Liver (tissue), 8 donors: ENCODE measurements at regions not wholly inside any gene's neighbourhood (a gene's known extent, or its start where the extent isn't known, plus 50 kb on each side); places are given as distances from the start of the nearest gene placed in this dataset.

Source experiments
- DNase-seq: peaks from one replicate; pipeline ENCODE4 v3.0.0-alpha.2; 2017; ENCODE audit warnings: low spot score
- H3K27ac ChIP-seq, 2 donors: one replicate each; pipeline ENCODE4 v1.7.0; 2013; ENCODE audit warnings: inconsistent platforms in 2 of 2, low read length in 2 of 2, control low read depth in 1 of 2, low read depth in 1 of 2, mild to moderate bottlenecking in 1 of 2
- H3K27me3 ChIP-seq, 4 donors: one replicate each; pipeline versions ENCODE4 v1.6.1 to v1.7.0; 2013; ENCODE audit warnings: low read length in 3 of 4, inconsistent platforms in 1 of 4, mild to moderate bottlenecking in 1 of 4, moderate library complexity in 1 of 4; ENCODE audit not compliant: control insufficient read depth in 4 of 4, insufficient read depth in 4 of 4
- H3K36me3 ChIP-seq, 4 donors: one replicate each; pipeline versions ENCODE4 v1.6.1 to v1.7.0; 2013; ENCODE audit warnings: low read length in 3 of 4, mild to moderate bottlenecking in 3 of 4, low read depth in 1 of 4, moderate library complexity in 1 of 4; ENCODE audit not compliant: control insufficient read depth in 4 of 4, insufficient read depth in 3 of 4
- H3K4me1 ChIP-seq, 4 donors: one replicate each; pipeline versions ENCODE4 v1.6.1 to v1.7.0; 2013; ENCODE audit warnings: low read length in 3 of 4, mild to moderate bottlenecking in 3 of 4, moderate library complexity in 1 of 4; ENCODE audit not compliant: control insufficient read depth in 4 of 4, insufficient read depth in 4 of 4
- H3K4me3 ChIP-seq, 3 donors: one replicate each; pipeline versions ENCODE4 v1.6.1 to v1.7.0; 2013; ENCODE audit warnings: low read length in 3 of 3, control low read depth in 1 of 3, low read depth in 1 of 3, mild to moderate bottlenecking in 1 of 3
- H3K9ac ChIP-seq, 2 donors: one replicate each; pipeline ENCODE4 v1.7.0; 2013; ENCODE audit warnings: low read length in 2 of 2, mild to moderate bottlenecking in 2 of 2, moderate library complexity in 2 of 2, control low read depth in 1 of 2, low read depth in 1 of 2
- H3K9me3 ChIP-seq, 4 donors: one replicate each; pipeline versions ENCODE4 v1.6.1 to v1.7.0; 2013; ENCODE audit warnings: low read length in 3 of 4; ENCODE audit not compliant: control insufficient read depth in 4 of 4
- CTCF ChIP-seq: fragments of 150-350 bp; IDR thresholded peaks from 2 replicates; pipeline ENCODE4 v1.5.1; 2017; ENCODE audit warnings: improper control_type of control experiment, low read depth, low read length; ENCODE audit not compliant: missing input control
- EGR1 ChIP-seq, 2 donors: IDR thresholded peaks; 2 replicates each; pipeline ENCODE4 v1.6.1; 2016 to 2018; ENCODE audit warnings: antibody characterized with exemption in 2 of 2, low read depth in 2 of 2
- FOXA1 ChIP-seq: IDR thresholded peaks from 2 replicates; pipeline ENCODE4 v1.6.1; 2016; ENCODE audit warnings: antibody characterized with exemption
- FOXA2 ChIP-seq: IDR thresholded peaks from 2 replicates; pipeline ENCODE4 v1.6.1; 2016; ENCODE audit warnings: antibody characterized with exemption
- GABPA ChIP-seq, 2 donors: IDR thresholded peaks in 1 of 2; conservative IDR thresholded peaks in 1 of 2; 2 replicates each; pipeline ENCODE4 v1.6.1; 2016; ENCODE audit warnings: antibody characterized with exemption in 2 of 2, mild to moderate bottlenecking in 1 of 2, moderate library complexity in 1 of 2
- HNF4A ChIP-seq, 2 donors: conservative IDR thresholded peaks; 2 replicates each; pipeline ENCODE4 v1.6.1; 2016; ENCODE audit warnings: antibody characterized with exemption in 2 of 2, mild to moderate bottlenecking in 2 of 2
- HNF4G ChIP-seq: IDR thresholded peaks from 2 replicates; pipeline ENCODE4 v1.6.1; 2016; ENCODE audit warnings: antibody characterized with exemption
- JUND ChIP-seq, 2 donors: IDR thresholded peaks; 2 replicates each; pipeline ENCODE4 v1.6.1; 2016; ENCODE audit warnings: antibody characterized with exemption in 2 of 2
- NR2F2 ChIP-seq: IDR thresholded peaks from 2 replicates; pipeline ENCODE4 v1.6.1; 2016; ENCODE audit warnings: antibody characterized with exemption
- RAD21 ChIP-seq, 2 donors: IDR thresholded peaks; 2 replicates each; pipeline ENCODE4 v1.6.1; 2016; ENCODE audit warnings: antibody characterized with exemption in 2 of 2, mild to moderate bottlenecking in 2 of 2
- REST ChIP-seq: IDR thresholded peaks from 2 replicates; pipeline ENCODE4 v1.6.1; 2016; ENCODE audit warnings: antibody characterized with exemption, mild to moderate bottlenecking
- RXRA ChIP-seq, 2 donors: IDR thresholded peaks; 2 replicates each; pipeline ENCODE4 v1.6.1; 2017 to 2018; ENCODE audit warnings: antibody characterized with exemption in 2 of 2, mild to moderate bottlenecking in 1 of 2
- SP1 ChIP-seq: IDR thresholded peaks from 2 replicates; pipeline ENCODE4 v1.6.1; 2018; ENCODE audit warnings: antibody characterized with exemption, mild to moderate bottlenecking
- TAF1 ChIP-seq: conservative IDR thresholded peaks from 2 replicates; pipeline ENCODE4 v1.6.1; 2016; ENCODE audit warnings: antibody characterized with exemption, mild to moderate bottlenecking
- YY1 ChIP-seq: IDR thresholded peaks from 2 replicates; pipeline ENCODE4 v1.6.1; 2016; ENCODE audit warnings: antibody characterized with exemption, mild to moderate bottlenecking
- ZBTB33 ChIP-seq: IDR thresholded peaks from 2 replicates; pipeline ENCODE4 v1.6.1; 2016; ENCODE audit warnings: antibody characterized with exemption
- WGBS: extraction: QIAGEN DNeasy Blood & Tissue Kit; methylation state at CpG from one replicate; pipeline ENCODE4 v1.1.7; 2013; 5-methylcytosine and 5-hydroxymethylcytosine counted together
- TF ChIP-seq, protein P1 (sequence below): IDR thresholded peaks from 2 replicates; pipeline ENCODE4 v1.6.1; 2016; ENCODE audit warnings: antibody characterized with exemption
- donor health status: healthy.
- donor health status: healthy.
- donor health status: healthy.
- donor health status: healthy.
- donor health status: healthy.

DNA sequence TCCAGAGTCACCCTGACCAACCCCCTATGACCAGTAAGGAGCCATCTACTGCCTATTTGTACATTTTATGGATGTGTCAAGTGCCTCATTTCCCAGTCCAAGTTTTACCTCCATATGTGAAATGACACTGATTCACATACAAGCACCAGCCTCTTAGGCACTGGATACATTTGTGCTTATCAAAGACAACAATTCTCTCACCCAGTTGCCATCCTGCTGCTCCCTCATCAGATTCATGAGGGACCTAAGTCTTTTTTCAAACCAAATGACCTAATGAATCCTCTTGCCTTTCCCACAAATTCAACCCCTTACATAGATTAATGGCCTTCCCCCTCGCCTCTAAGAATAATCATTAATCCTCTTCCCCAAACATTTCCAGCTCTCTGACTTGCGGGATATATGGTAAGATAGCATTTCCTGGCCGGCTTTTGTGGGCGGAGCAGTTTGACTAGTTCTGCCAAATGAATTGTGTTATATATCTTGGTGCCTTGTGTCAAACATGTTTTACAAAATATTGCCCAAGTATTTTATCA, 233.9 kb downstream of the ARAP2 start:
- Histone ChIP-seq H3K9ac (no peak overlapping the region), H3K27me3 (no peaks in the 10 kb centered on the region), H3K36me3 (no peaks in the 10 kb centered on the region), H3K4me1 (no peaks in the 10 kb centered on the region), H3K9me3 (no peaks in the 10 kb centered on the region), H3K27ac (no peak overlapping the region), H3K4me3 (no peak overlapping the region)
- WGBS: 87% methylated on average over 4 of the region's 4 CpGs
- no peak for DNase-seq
- TF ChIP-seq YY1 (no peak), HNF4G (no peak), JUND (IDR thresholded peaks at IDR 0.05) (no peak), SP1 (no peak), FOXA1 (no peak), EGR1 (IDR thresholded peaks at IDR 0.05; ENCODE audit: low read depth in 2 of 2) (no peak), RAD21 (IDR thresholded peaks at IDR 0.05) (no peak), FOXA2 (no peak), TAF1 (no peak), REST (no peak), NR2F2 (no peak)
- TF ChIP-seq, protein P1, sequence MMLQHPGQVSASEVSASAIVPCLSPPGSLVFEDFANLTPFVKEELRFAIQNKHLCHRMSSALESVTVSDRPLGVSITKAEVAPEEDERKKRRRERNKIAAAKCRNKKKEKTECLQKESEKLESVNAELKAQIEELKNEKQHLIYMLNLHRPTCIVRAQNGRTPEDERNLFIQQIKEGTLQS: no peak

DNA sequence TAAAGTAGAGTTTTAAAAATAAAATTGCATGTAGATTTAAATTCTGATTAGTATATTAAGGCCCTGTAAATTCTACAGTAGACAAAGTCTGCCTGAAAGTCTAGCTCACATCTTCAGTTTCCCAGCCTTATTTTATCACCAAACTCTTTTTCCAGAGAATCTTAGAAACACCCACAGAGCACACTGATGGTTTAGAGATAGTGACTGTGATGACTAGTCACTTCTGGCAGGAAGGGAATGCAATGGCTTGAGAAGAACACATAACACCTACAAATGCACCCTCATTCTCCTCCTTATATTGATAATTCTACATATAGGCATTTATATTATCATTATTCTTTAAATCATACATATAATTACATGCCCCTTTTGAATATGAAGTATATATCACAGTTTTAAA, 232.9 kb downstream of the ARAP2 start:
- Histone ChIP-seq H3K4me3 (no peak overlapping the region), H3K36me3 (no peaks in the 10 kb centered on the region), H3K27ac (no peak overlapping the region), H3K9ac (no peak overlapping the region), H3K4me1 (no peaks in the 10 kb centered on the region), H3K9me3 (no peaks in the 10 kb centered on the region), H3K27me3 (no peaks in the 10 kb centered on the region)
- DNase-seq: no peak
- no peak for TF ChIP-seq GABPA (IDR thresholded peaks at IDR 0.05 in 1 of 2, conservative IDR thresholded peaks at IDR 0.05 in 1 of 2)
- no peak for TF ChIP-seq RAD21 (IDR thresholded peaks at IDR 0.05)
- no peak for TF ChIP-seq ZBTB33
- no peak for TF ChIP-seq FOXA2
- TF ChIP-seq RXRA (IDR thresholded peaks at IDR 0.05): no peak
- TF ChIP-seq HNF4G: no peak
- TF ChIP-seq TAF1: no peak
- TF ChIP-seq JUND (IDR thresholded peaks at IDR 0.05): no peak
- TF ChIP-seq, protein P1: no peak
- no peak for TF ChIP-seq SP1
- no peak for TF ChIP-seq FOXA1
- TF ChIP-seq NR2F2: no peak
- TF ChIP-seq HNF4A (conservative IDR thresholded peaks at IDR 0.05): no peak
- TF ChIP-seq REST: no peak
- TF ChIP-seq CTCF: no peak
